Activated CD4-positive, alpha-beta memory T cell treated with anti-CD3 and anti-CD28 coated beads for 36 hours (primary cell): ENCODE measurements at regions not wholly inside any gene's neighbourhood (a gene's known extent, or its start where the extent isn't known, plus 50 kb on each side); places are given as distances from the start of the nearest gene placed in this dataset.
"Not testable (repeated sequence)": the region's sequence is repeated elsewhere in the genome, so short reads cannot be mapped to it uniquely, and the experiment has no call there.

ENCODE experiments used
- CTCF ChIA-PET: fragments of 350-600 bp; sonication (Branson Sonifier 250); formaldehyde crosslinking; loops from one replicate; lab custom pipeline; 2021; ENCODE audit warnings: antibody characterized with exemption, inconsistent platforms; lab: Charles Lee
- POLR2A ChIA-PET: fragments of 350-600 bp; sonication (Branson Sonifier 250); formaldehyde crosslinking; loops from one replicate; lab custom pipeline; 2021; ENCODE audit warnings: antibody characterized with exemption; lab: Charles Lee
- DNase-seq: peaks from one replicate; pipeline ENCODE4 v3.0.0-alpha.2; 2020
- H3K27ac Mint-ChIP-seq: one replicate; pipeline ENCODE4 v1.8.0; 2021; ENCODE audit warnings: mixed read lengths
- H3K27me3 Mint-ChIP-seq: one replicate; pipeline ENCODE4 v1.8.0; 2021; ENCODE audit warnings: mixed read lengths
- H3K36me3 Mint-ChIP-seq: one replicate; pipeline ENCODE4 v1.8.0; 2021; ENCODE audit warnings: mixed read lengths
- H3K4me1 Mint-ChIP-seq: one replicate; pipeline ENCODE4 v1.8.0; 2021; ENCODE audit warnings: low read depth, mixed read lengths
- H3K4me3 Mint-ChIP-seq: one replicate; pipeline ENCODE4 v1.8.0; 2021; ENCODE audit warnings: mild to moderate bottlenecking, mixed read lengths
- H3K9me3 Mint-ChIP-seq: one replicate; pipeline ENCODE4 v1.8.0; 2021; ENCODE audit warnings: mixed read lengths
- intact Hi-C: fragments of 100-400 bp; cut with micrococcal nuclease; formaldehyde crosslinking; loops from one replicate; pipeline ENCODE4 v1.15.1; 2023

DNA sequence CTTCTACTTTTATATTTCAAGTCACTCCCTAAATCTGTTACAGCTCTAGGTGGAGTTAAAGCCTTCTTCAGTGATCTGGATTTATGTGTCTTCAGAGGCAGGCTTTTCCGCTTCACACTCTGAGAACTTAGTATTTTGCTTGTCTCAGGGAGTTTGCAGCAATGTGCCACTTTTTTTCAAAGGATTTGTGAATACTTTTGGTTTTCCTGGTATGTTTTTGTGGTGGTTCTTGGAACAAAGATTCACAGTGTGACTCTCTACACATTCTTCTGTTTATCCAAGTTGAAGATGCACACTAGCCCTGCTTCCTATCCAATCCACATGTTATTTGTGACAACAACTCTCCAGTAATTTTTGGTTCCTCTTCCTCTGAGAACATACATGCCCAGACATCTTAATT is 1253.7 kb downstream of the TECRL start:
- H3K9me3 Mint-ChIP-seq = peaks cover 14% of the 10 kb centered on the region
- no peaks in the 10 kb centered on the region for H3K4me1 Mint-ChIP-seq
- H3K27me3 Mint-ChIP-seq = no peaks in the 10 kb centered on the region
- intact Hi-C loops = no loop called here
- H3K27ac Mint-ChIP-seq = no peak overlapping the region
- CTCF ChIA-PET = no interaction called here
- no peak overlapping the region for H3K4me3 Mint-ChIP-seq
- DNase-seq = no peak
- POLR2A ChIA-PET = no interaction called here
- no peaks in the 10 kb centered on the region for H3K36me3 Mint-ChIP-seq

DNA sequence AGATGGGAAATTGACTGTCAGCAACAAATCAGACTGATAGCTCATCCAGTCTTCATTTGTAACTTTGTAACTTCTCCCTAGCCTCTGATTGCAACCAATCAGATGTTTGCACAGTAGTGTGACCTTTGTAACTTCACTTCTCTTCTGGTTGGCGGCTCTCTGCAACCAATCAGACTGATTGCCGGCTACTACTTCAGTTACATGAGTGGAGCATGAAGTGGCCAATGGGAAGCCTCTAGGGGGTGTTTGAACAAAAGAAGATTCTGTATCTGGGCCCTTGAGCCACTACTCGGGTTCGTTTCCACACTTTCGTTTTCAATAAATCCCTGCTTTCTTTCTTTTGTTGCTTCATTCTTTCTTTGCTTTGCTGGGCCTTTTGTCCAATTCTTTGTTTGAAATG is 1285.8 kb downstream of the TECRL start:
- intact Hi-C loops = no loop called here
- Mint-ChIP-seq H3K36me3 (no peaks in the 10 kb centered on the region), H3K9me3 (peaks cover 14% of the 10 kb centered on the region), H3K4me3 (no peak overlapping the region), H3K27ac (no peak overlapping the region), H3K27me3 (no peaks in the 10 kb centered on the region), H3K4me1 (no peaks in the 10 kb centered on the region)
- no peak for DNase-seq
- ChIA-PET POLR2A (no interaction called here), CTCF (no interaction called here)

GRCh38 chr4:63122955-63123354 is 1286.3 kb downstream of the TECRL start:
- CTCF ChIA-PET = no interaction called here
- Mint-ChIP-seq H3K9me3 (peaks cover 16% of the 10 kb centered on the region), H3K36me3 (no peaks in the 10 kb centered on the region), H3K4me1 (no peaks in the 10 kb centered on the region), H3K27ac (no peak overlapping the region), H3K4me3 (no peak overlapping the region), H3K27me3 (no peaks in the 10 kb centered on the region)
- POLR2A ChIA-PET = no interaction called here
- intact Hi-C loops = no loop called here
- DNase-seq = no peak

DNA sequence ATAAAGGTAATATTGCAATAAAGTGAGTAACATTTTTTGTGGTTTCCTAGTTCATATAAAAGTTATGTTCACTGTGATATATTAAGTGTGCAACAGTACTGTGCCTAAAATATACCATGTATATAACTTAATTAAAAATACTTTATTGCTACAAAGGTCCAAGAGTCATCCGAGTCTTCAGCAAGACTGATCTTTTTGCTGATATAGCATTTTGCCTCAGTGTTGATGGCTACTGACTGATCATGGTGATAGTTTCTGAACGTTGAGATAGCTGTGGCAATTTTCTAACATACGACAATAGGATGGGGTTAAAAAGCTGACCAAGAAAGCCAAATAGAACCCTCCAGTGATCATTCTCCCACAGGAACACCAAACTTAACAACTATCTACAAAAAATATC is 1302.7 kb downstream of the TECRL start:
- Mint-ChIP-seq H3K36me3 (peaks cover 2% of the 10 kb centered on the region), H3K4me3 (no peak overlapping the region), H3K9me3 (peaks cover 30% of the 10 kb centered on the region), H3K4me1 (no peaks in the 10 kb centered on the region), H3K27me3 (no peaks in the 10 kb centered on the region), H3K27ac (no peak overlapping the region)
- no peak for DNase-seq
- intact Hi-C loops = no loop called here
- ChIA-PET CTCF (no interaction called here), POLR2A (no interaction called here)

- peaks cover 2% of the 10 kb centered on the region for H3K36me3 Mint-ChIP-seq
- CTCF ChIA-PET = no interaction called here
These were observed 1303.4 kb downstream of the TECRL start for GRCh38 chr4:63105839-63106238.

GRCh38 chr4:63090641-63091040 is 1318.6 kb downstream of the TECRL start:
- no peaks in the 10 kb centered on the region for H3K4me1 Mint-ChIP-seq
- intact Hi-C loops = no loop called here

More at GRCh38 chr4:63105839-63106238, 1303.4 kb downstream of the TECRL start:
- intact Hi-C loops = no loop called here
- no peak overlapping the region for H3K4me3 Mint-ChIP-seq
- POLR2A ChIA-PET = no interaction called here
- peaks cover 27% of the 10 kb centered on the region for H3K9me3 Mint-ChIP-seq
- H3K27me3 Mint-ChIP-seq = no peaks in the 10 kb centered on the region
- H3K4me1 Mint-ChIP-seq = no peaks in the 10 kb centered on the region
- no peak for DNase-seq
- H3K27ac Mint-ChIP-seq = no peak overlapping the region

GRCh38 chr4:63085091-63085490 is 1324.2 kb downstream of the TECRL start:
- ChIA-PET CTCF (no interaction called here), POLR2A (no interaction called here)
- intact Hi-C loops = no loop called here
- peaks cover 26% of the 10 kb centered on the region for H3K9me3 Mint-ChIP-seq
- H3K36me3 Mint-ChIP-seq = no peaks in the 10 kb centered on the region
- no peak overlapping the region for H3K27ac Mint-ChIP-seq
- H3K4me3 Mint-ChIP-seq = no peak overlapping the region
- DNase-seq = no peak
- H3K4me1 Mint-ChIP-seq = no peaks in the 10 kb centered on the region
- H3K27me3 Mint-ChIP-seq = no peaks in the 10 kb centered on the region

More at GRCh38 chr4:63090641-63091040, 1318.6 kb downstream of the TECRL start:
- Mint-ChIP-seq H3K27ac (no peak overlapping the region), H3K27me3 (no peaks in the 10 kb centered on the region), H3K36me3 (no peaks in the 10 kb centered on the region), H3K4me3 (no peak overlapping the region), H3K9me3 (peaks cover 14% of the 10 kb centered on the region)
- POLR2A ChIA-PET = no interaction called here
- no peak for DNase-seq
- CTCF ChIA-PET = no interaction called here

DNA sequence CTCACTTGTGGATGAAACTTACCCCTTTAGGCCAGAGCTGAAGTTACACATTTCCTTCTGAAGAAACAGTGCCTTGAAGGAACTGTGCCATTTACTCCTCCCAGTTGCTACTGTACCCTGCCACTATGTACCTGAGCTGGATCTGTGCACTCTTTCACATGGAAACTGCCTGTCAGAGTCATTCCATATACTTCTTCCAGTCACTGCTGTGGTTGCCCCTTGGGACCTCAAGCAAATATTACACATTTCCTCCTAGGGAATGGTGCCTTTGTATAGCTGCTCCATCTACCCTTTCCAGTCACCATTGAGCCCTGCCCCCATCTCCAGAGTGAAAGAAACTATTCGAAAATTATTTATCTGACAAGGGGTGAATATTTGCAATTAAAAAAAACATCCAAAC is 1328.3 kb downstream of the TECRL start:
- Mint-ChIP-seq H3K27ac (no peak overlapping the region), H3K4me1 (no peaks in the 10 kb centered on the region), H3K36me3 (no peaks in the 10 kb centered on the region), H3K27me3 (no peaks in the 10 kb centered on the region), H3K4me3 (no peak overlapping the region), H3K9me3 (peaks cover 31% of the 10 kb centered on the region)
- no peak for DNase-seq
- intact Hi-C loops = no loop called here
- POLR2A ChIA-PET = no interaction called here
- CTCF ChIA-PET = interaction anchor here (1.0 kb wide), 1 partner anchor 24 kb away, joined by 3 read pairs; no protein-coding TSS in a partner anchor

GRCh38 chr4:63063760-63064159 is 1345.5 kb downstream of the TECRL start:
- Mint-ChIP-seq H3K4me3 (no peak overlapping the region), H3K36me3 (no peaks in the 10 kb centered on the region), H3K27me3 (no peaks in the 10 kb centered on the region), H3K9me3 (peaks cover 22% of the 10 kb centered on the region), H3K27ac (no peak overlapping the region), H3K4me1 (no peaks in the 10 kb centered on the region)
- DNase-seq = no peak
- ChIA-PET CTCF (no interaction called here), POLR2A (no interaction called here)
- intact Hi-C loops = no loop called here

- peaks cover 20% of the 10 kb centered on the region for H3K9me3 Mint-ChIP-seq
- H3K4me3 Mint-ChIP-seq, H3K36me3 Mint-ChIP-seq, DNase-seq, H3K27me3 Mint-ChIP-seq, CTCF ChIA-PET, H3K4me1 Mint-ChIP-seq, POLR2A ChIA-PET, H3K27ac Mint-ChIP-seq, intact Hi-C loops: not testable (repeated sequence)
These were observed 1346.4 kb downstream of the TECRL start for GRCh38 chr4:63062891-63063290.

DNA sequence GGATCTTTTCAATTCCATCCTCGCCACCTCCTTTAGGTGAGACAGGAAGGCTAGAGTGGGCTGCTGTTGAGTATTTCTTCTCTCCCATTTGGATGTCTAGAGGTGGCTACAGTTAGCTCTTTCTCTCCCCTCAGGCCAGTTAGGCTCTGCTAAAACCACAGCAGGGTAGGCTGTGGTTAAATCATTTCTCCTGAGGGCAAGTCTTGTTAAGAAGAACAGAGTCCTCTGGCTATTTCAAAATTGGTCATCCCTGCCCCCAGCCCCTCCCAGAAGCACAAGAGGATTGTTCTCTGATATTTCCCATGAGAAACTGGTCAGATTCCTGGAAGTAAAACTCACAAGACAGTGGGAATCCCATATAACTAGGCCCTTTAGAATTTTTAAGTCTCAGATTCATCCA is 1359.5 kb downstream of the TECRL start:
- no peak overlapping the region for H3K4me3 Mint-ChIP-seq
- ChIA-PET POLR2A (no interaction called here), CTCF (no interaction called here)
- H3K4me1 Mint-ChIP-seq = no peaks in the 10 kb centered on the region
- H3K9me3 Mint-ChIP-seq = peaks cover 23% of the 10 kb centered on the region
- DNase-seq = no peak
- H3K27ac Mint-ChIP-seq = no peak overlapping the region
- H3K36me3 Mint-ChIP-seq = no peaks in the 10 kb centered on the region
- intact Hi-C loops = no loop called here
- no peaks in the 10 kb centered on the region for H3K27me3 Mint-ChIP-seq

GRCh38 chr4:63049278-63049677 is 1360.0 kb downstream of the TECRL start:
- DNase-seq = no peak
- ChIA-PET CTCF (no interaction called here), POLR2A (no interaction called here)
- intact Hi-C loops = no loop called here
- Mint-ChIP-seq H3K36me3 (no peaks in the 10 kb centered on the region), H3K27ac (no peak overlapping the region), H3K9me3 (peaks cover 23% of the 10 kb centered on the region), H3K4me3 (no peak overlapping the region), H3K4me1 (no peaks in the 10 kb centered on the region), H3K27me3 (no peaks in the 10 kb centered on the region)

- Mint-ChIP-seq H3K4me3 (no peak overlapping the region), H3K9me3 (peaks cover 17% of the 10 kb centered on the region)
These were observed 1372.9 kb downstream of the TECRL start for GRCh38 chr4:63036159-63036866.

More at GRCh38 chr4:63036159-63036866, 1372.9 kb downstream of the TECRL start:
- no peaks in the 10 kb centered on the region for H3K36me3 Mint-ChIP-seq
- no peak overlapping the region for H3K27ac Mint-ChIP-seq
- no peak for DNase-seq
- intact Hi-C loops = no loop called here
- H3K4me1 Mint-ChIP-seq = no peaks in the 10 kb centered on the region
- CTCF ChIA-PET = no interaction called here
- no peaks in the 10 kb centered on the region for H3K27me3 Mint-ChIP-seq
- POLR2A ChIA-PET = no interaction called here
